SU-DHL-6 (cell line): ENCODE measurements at regions not wholly inside any gene's neighbourhood (a gene's known extent, or its start where the extent isn't known, plus 50 kb on each side); places are given as distances from the start of the nearest gene placed in this dataset.

Source experiments
- CTCF ChIP-seq: fragments of 200-600 bp; sonication (generic); IDR thresholded peaks from one replicate; pipeline ENCODE4 v1.5.1; 2017; ENCODE audit warnings: antibody characterized with exemption, mild to moderate bottlenecking, low read length, moderate library complexity; ENCODE audit not compliant: insufficient read depth, poor library complexity, severe bottlenecking
- EZH2phosphoT487 ChIP-seq: fragments of 200-600 bp; sonication (generic), shearing (Covaris generic); conservative IDR thresholded peaks from 2 replicates; pipeline ENCODE4 v1.6.1; 2018; ENCODE audit warnings: mild to moderate bottlenecking, antibody characterized with exemption, low read length, moderate library complexity, mixed read lengths

GRCh38 chr4:32043248-32043633 is 1323.1 kb downstream of the PCDH7 start:
- TF ChIP-seq CTCF (no peak), EZH2phosphoT487 (no peak)
